Body of pancreas (tissue), 4 donors: ENCODE measurements at regions not wholly inside any gene's neighbourhood (a gene's known extent, or its start where the extent isn't known, plus 50 kb on each side); places are given as distances from the start of the nearest gene placed in this dataset.

Experiments used
- ATAC-seq: fragments of 150-250 bp; one replicate; pipeline ENCODE4 v1.9.1; 2016
- DNase-seq, 4 donors: peaks; one replicate each; pipeline ENCODE4 v3.0.0-alpha.2; 2019
- H3K27ac ChIP-seq, 4 donors: fragments of 200-600 bp; sonication (generic); 1 replicate in 3 of 4; 2 replicates in 1 of 4; pipeline versions ENCODE4 v1.5.1 to v1.6.1; 2016 to 2019; ENCODE audit warnings: mild to moderate bottlenecking in 1 of 4, mixed read lengths in 1 of 4, moderate library complexity in 1 of 4
- H3K27me3 ChIP-seq, 2 donors: fragments of 200-600 bp; sonication (generic); one replicate each; pipeline ENCODE4 v1.6.0; 2016; ENCODE audit warnings: mild to moderate bottlenecking in 1 of 2
- H3K36me3 ChIP-seq, 2 donors: fragments of 200-600 bp; sonication (generic); replicated peaks in 1 of 2; 2 replicates each; pipeline ENCODE4 v1.5.1; 2016; ENCODE audit warnings: low read depth in 2 of 2; ENCODE audit not compliant: insufficient read depth in 1 of 2
- H3K4me1 ChIP-seq: fragments of 200-600 bp; sonication (generic); one replicate; pipeline ENCODE4 v1.6.0; 2016
- H3K4me3 ChIP-seq, 2 donors: fragments of 200-600 bp; sonication (generic); 1 replicate in 1 of 2; 2 replicates in 1 of 2; pipeline ENCODE4 v1.5.1; 2016 to 2019
- H3K9me3 ChIP-seq, 3 donors: fragments of 200-600 bp; sonication (generic); 1 replicate in 2 of 3; 2 replicates in 1 of 3; pipeline ENCODE4 v1.5.1; 2016
- CTCF ChIP-seq, 7 experiments: fragments of 450-650 bp in 4 of 7; fragments of 200-600 bp in 3 of 7; sonication (generic) in 3 of 7; IDR thresholded peaks; one replicate each; pipeline ENCODE4 v1.5.1; 2016 to 2019; ENCODE audit warnings: antibody characterized with exemption in 7 of 7
- POLR2A ChIP-seq, 3 donors: fragments of 450-650 bp; IDR thresholded peaks; one replicate each; pipeline ENCODE4 v1.6.1; 2016; ENCODE audit warnings: antibody characterized with exemption in 3 of 3, mild to moderate bottlenecking in 2 of 3
- whole genome bisulfite sequencing, 2 donors: methylation state at CpG; one replicate each; pipeline ENCODE4 v1.1.5; 2017; 5-methylcytosine and 5-hydroxymethylcytosine counted together
- intact Hi-C: fragments of 100-400 bp; cut with DNase I; formaldehyde crosslinking; loops from one replicate; pipeline ENCODE4 v1.15.1; 2023

GRCh38 chr15:79623488-79623887 lies 191.4 kb downstream of the MINAR1 start:
- intact Hi-C loops, result no loop called here
- ATAC-seq (no peak), DNase-seq (no peak)
- Histone ChIP-seq H3K36me3 (no peaks in the 10 kb centered on the region), H3K4me3 (no peak overlapping the region), H3K27ac (no peak overlapping the region), H3K9me3 (no peaks in the 10 kb centered on the region), H3K4me1 (no peaks in the 10 kb centered on the region), H3K27me3 (no peaks in the 10 kb centered on the region)
- TF ChIP-seq CTCF (IDR thresholded peaks at IDR 0.05) (no peak), POLR2A (IDR thresholded peaks at IDR 0.05) (no peak)
- 55 to 61% methylated on average over 1 of the region's 1 CpG for WGBS, 2 donors

GRCh38 chr15:79629687-79630086 lies 197.6 kb downstream of the MINAR1 start:
- Histone ChIP-seq H3K27ac (no peak overlapping the region), H3K27me3 (no peaks in the 10 kb centered on the region), H3K9me3 (no peaks in the 10 kb centered on the region), H3K4me1 (no peaks in the 10 kb centered on the region), H3K4me3 (no peak overlapping the region), H3K36me3 (no peaks in the 10 kb centered on the region)
- TF ChIP-seq CTCF (IDR thresholded peaks at IDR 0.05) (no peak), POLR2A (IDR thresholded peaks at IDR 0.05) (no peak)
- intact Hi-C loops, result no loop called here
- peak in 2 of 4 donors; percentile 14 to 52 for DNase-seq
- 65 to 73% methylated on average over 5 of the region's 5 CpGs for WGBS, 2 donors
- ATAC-seq, result no peak

GRCh38 chr15:79632457-79632856 lies 200.3 kb downstream of the MINAR1 start:
- no peak for TF ChIP-seq POLR2A (IDR thresholded peaks at IDR 0.05)
- no peak for TF ChIP-seq CTCF (IDR thresholded peaks at IDR 0.05)
- no peaks in the 10 kb centered on the region for H3K36me3 ChIP-seq
- no peaks in the 10 kb centered on the region for H3K9me3 ChIP-seq
- ATAC-seq, result no peak
- no peaks in the 10 kb centered on the region for H3K27me3 ChIP-seq
- no peak overlapping the region for H3K4me3 ChIP-seq
- H3K4me1 ChIP-seq, result no peaks in the 10 kb centered on the region
- intact Hi-C loops, result no loop called here
- H3K27ac ChIP-seq, result no peak overlapping the region
- WGBS, 2 donors, result 70 to 73% methylated on average over 2 of the region's 2 CpGs
- DNase-seq, result no peak

DNA sequence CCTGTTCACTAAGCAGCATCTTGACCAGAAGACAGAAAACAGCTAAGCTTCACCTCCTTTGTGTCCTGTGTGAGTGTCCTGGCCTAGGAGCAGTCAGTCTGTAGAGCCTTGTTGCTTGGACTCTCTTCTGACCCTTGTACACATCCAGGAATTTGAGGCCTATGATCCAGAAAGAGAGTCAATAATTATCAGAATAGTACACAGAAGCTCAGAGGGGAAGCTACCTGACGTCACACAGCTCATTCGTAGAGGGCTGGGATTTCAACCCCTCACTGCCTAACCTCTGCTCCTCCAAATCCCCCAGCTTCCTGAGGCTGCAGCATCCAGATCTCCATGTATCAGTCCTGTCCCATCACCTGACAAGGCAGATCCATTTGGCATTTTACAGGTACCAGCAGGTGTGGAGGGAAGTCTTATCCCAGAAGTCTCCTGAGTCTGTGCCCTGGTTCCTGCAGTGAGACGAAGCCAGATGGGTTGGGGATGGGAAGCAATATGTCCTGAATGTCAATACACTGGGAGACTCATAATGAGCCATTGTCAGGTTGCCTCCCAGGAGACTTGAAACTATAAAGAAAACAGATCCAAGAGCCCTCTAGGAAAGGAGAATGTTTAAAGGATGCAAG lies 203.1 kb downstream of the MINAR1 start:
- H3K4me1 ChIP-seq, result no peaks in the 10 kb centered on the region
- TF ChIP-seq CTCF (IDR thresholded peaks at IDR 0.05) (no peak), POLR2A (IDR thresholded peaks at IDR 0.05) (no peak)
- no peak for DNase-seq
- no peak for ATAC-seq
- no peaks in the 10 kb centered on the region for H3K27me3 ChIP-seq
- intact Hi-C loops, result no loop called here
- 38 to 52% methylated on average over 3 of the region's 3 CpGs for WGBS, 2 donors
- H3K36me3 ChIP-seq, result no peaks in the 10 kb centered on the region
- no peak overlapping the region for H3K4me3 ChIP-seq
- H3K9me3 ChIP-seq, result no peaks in the 10 kb centered on the region
- no peak overlapping the region for H3K27ac ChIP-seq

GRCh38 chr15:79635897-79636561 lies 203.9 kb downstream of the MINAR1 start:
- WGBS, 2 donors, result 58 to 66% methylated on average over 3 of the region's 3 CpGs
- ATAC-seq (no peak), DNase-seq (no peak)
- intact Hi-C loops, result no loop called here
- Histone ChIP-seq H3K36me3 (no peaks in the 10 kb centered on the region), H3K27ac (no peak overlapping the region), H3K4me1 (no peaks in the 10 kb centered on the region), H3K9me3 (no peaks in the 10 kb centered on the region), H3K27me3 (no peaks in the 10 kb centered on the region), H3K4me3 (no peak overlapping the region)
- TF ChIP-seq CTCF (IDR thresholded peaks at IDR 0.05), result no peak
- TF ChIP-seq POLR2A (IDR thresholded peaks at IDR 0.05), result no peak
